SK-N-SH treated with all-trans-retinoic acid at 6 μM for 48 hours (cell line): ENCODE measurements at regions not wholly inside any gene's neighbourhood (a gene's known extent, or its start where the extent isn't known, plus 50 kb on each side); places are given as distances from the start of the nearest gene placed in this dataset.

Experiments
- BACH2 ChIP-seq: fragments of 250-450 bp; sonication (Bioruptor Pico); IDR thresholded peaks from 2 replicates; pipeline ENCODE4 v1.9.0; 2021; ENCODE audit warnings: mild to moderate bottlenecking, borderline replicate concordance
- CREB5 ChIP-seq: fragments of 250-450 bp; sonication (Bioruptor Pico); IDR thresholded peaks from 2 replicates; pipeline ENCODE4 v1.5.1; 2020; ENCODE audit warnings: low read depth, mild to moderate bottlenecking, moderate library complexity
- CSDC2 ChIP-seq: fragments of 250-450 bp; sonication (Bioruptor Pico); IDR thresholded peaks from 2 replicates; pipeline ENCODE4 v1.5.0; 2020; ENCODE audit warnings: mild to moderate bottlenecking, moderate library complexity
- CSRNP3 ChIP-seq: fragments of 250-450 bp; sonication (Bioruptor Pico); IDR thresholded peaks from 2 replicates; pipeline ENCODE4 v1.5.1; 2021; ENCODE audit warnings: mild to moderate bottlenecking, moderate library complexity
- ESRRG ChIP-seq: fragments of 250-450 bp; sonication (Bioruptor Pico); IDR thresholded peaks from 2 replicates; pipeline ENCODE4 v1.6.1; 2021; ENCODE audit warnings: mild to moderate bottlenecking
- PATZ1 ChIP-seq: fragments of 250-450 bp; sonication (Bioruptor Pico); IDR thresholded peaks from 2 replicates; pipeline ENCODE4 v1.8.0; 2020; ENCODE audit warnings: mild to moderate bottlenecking, moderate library complexity, borderline replicate concordance
- ZC3H10 ChIP-seq: fragments of 250-450 bp; sonication (Bioruptor Pico); IDR thresholded peaks from 2 replicates; pipeline ENCODE4 v1.5.1; 2021; ENCODE audit warnings: mild to moderate bottlenecking, moderate library complexity
- ZFP3 ChIP-seq: fragments of 250-450 bp; sonication (Bioruptor Pico); IDR thresholded peaks from 2 replicates; pipeline ENCODE4 v1.5.0; 2020; ENCODE audit warnings: mild to moderate bottlenecking, moderate library complexity
- ZNF565 ChIP-seq: fragments of 450-650 bp; formaldehyde crosslinking; conservative IDR thresholded peaks from 2 replicates; pipeline ENCODE4 v1.5.0; 2020; ENCODE audit warnings: low read depth, mild to moderate bottlenecking, moderate library complexity

GRCh38 chr20:40499391-40499790 lies 189.6 kb downstream of the MAFB start:
- TF ChIP-seq CSDC2 (no peak), ESRRG (CRISPR knock-in tag) (no peak), CREB5 (CRISPR knock-in tag) (no peak), ZFP3 (CRISPR knock-in tag) (no peak), PATZ1 (CRISPR knock-in tag) (no peak), ZC3H10 (CRISPR knock-in tag) (no peak), CSRNP3 (CRISPR knock-in tag) (no peak), BACH2 (no peak), ZNF565 (CRISPR knock-in tag) (no peak)
